ENCODE measurements at regions not wholly inside any gene's neighbourhood (a gene's known extent, or its start where the extent isn't known, plus 50 kb on each side); places are given as distances from the start of the nearest gene placed in this dataset.

DNA sequence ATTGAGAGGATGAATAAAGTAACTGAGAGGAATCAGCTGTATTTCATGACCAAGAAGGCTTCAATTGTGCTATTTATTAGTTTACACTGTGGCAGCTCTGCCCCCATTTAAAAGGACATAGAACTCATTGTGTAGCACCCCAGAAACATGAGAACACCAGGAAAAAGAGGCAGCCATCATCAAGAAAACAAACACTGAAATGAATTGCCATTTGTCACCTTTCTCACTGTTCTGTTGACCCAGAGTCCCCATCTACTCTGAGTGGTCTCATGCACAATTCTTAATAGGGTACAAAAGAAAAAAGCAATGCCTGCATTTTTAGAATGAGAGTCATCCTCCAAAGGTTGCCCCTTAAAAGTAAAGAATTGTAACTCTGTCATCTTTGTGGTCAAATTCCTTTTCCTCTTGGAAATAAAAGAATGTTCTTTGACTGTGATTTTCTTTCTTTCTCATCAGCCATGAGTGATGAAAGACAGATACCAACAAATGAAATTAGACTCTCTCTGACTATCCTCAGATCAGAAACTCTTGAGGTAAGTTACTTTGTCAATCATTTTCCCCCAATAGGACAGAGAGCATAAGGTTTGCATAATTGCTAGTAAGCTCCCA is 1941.9 kb upstream of the PIK3C3 start:
- Histone ChIP-seq H3K9ac (no peak overlapping the region), H3K27me3 (ENCODE audit: insufficient read depth, low read depth) (no peaks in the 10 kb centered on the region), H3K4me1 (ENCODE audit: low read depth, poor library complexity, severe bottlenecking) (no peaks in the 10 kb centered on the region), H3K79me2 (ENCODE audit: insufficient read depth, low read depth) (no peaks in the 10 kb centered on the region), H3K36me3 (ENCODE audit: insufficient read depth) (no peaks in the 10 kb centered on the region), H3K4me2 (no peak overlapping the region), H2AFZ (ENCODE audit: low read depth) (no peak overlapping the region), H4K20me1 (ENCODE audit: insufficient read depth) (no peaks in the 10 kb centered on the region), H3K27ac (no peak overlapping the region), H3K4me3 (IDR thresholded peaks at IDR 0.05; ENCODE audit: insufficient read depth, low read depth, low read length) (no peak overlapping the region)
- TF ChIP-seq CTCF (conservative IDR thresholded peaks at IDR 0.05; ENCODE audit: low read depth, low read length): no peak

- Histone ChIP-seq H3K9ac (no peak overlapping the region), H2AFZ (ENCODE audit: low read depth) (no peak overlapping the region), H3K4me2 (no peak overlapping the region), H3K27ac (no peak overlapping the region), H4K20me1 (ENCODE audit: insufficient read depth) (no peaks in the 10 kb centered on the region), H3K4me1 (ENCODE audit: low read depth, poor library complexity, severe bottlenecking) (no peaks in the 10 kb centered on the region), H3K79me2 (ENCODE audit: insufficient read depth, low read depth) (no peaks in the 10 kb centered on the region), H3K36me3 (ENCODE audit: insufficient read depth) (no peaks in the 10 kb centered on the region), H3K4me3 (IDR thresholded peaks at IDR 0.05; ENCODE audit: insufficient read depth, low read depth, low read length) (no peak overlapping the region), H3K27me3 (ENCODE audit: insufficient read depth, low read depth) (no peaks in the 10 kb centered on the region)
- TF ChIP-seq CTCF (conservative IDR thresholded peaks at IDR 0.05; ENCODE audit: low read depth, low read length): no peak
These were observed 1943.8 kb upstream of the PIK3C3 start for GRCh38 chr18:40011201-40011600.

DNA sequence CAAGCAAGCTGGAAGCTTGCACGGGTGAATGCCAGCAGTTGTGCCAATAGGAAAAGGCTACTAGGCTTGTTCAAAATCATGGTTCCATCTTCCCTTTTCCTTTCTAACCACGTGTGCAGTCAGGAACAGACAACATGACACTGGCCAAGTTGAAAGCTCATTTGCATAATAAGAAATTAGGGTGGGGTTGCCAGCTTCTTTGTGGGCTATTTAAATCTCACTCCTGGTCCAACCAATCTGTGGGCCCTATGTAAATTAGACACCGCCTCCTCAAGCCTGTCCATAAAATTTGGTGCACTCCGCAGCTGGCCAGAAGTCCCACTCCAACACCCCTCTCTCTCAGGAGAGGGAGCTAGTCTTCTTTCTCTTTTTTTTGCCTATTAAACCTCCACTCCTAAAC is 1948.4 kb upstream of the PIK3C3 start:
- Histone ChIP-seq H4K20me1 (ENCODE audit: insufficient read depth) (no peaks in the 10 kb centered on the region), H3K9ac (no peak overlapping the region), H3K79me2 (ENCODE audit: insufficient read depth, low read depth) (no peaks in the 10 kb centered on the region), H3K4me2 (no peak overlapping the region), H3K4me1 (ENCODE audit: low read depth, poor library complexity, severe bottlenecking) (no peaks in the 10 kb centered on the region), H2AFZ (ENCODE audit: low read depth) (no peak overlapping the region), H3K27me3 (ENCODE audit: insufficient read depth, low read depth) (no peaks in the 10 kb centered on the region), H3K4me3 (IDR thresholded peaks at IDR 0.05; ENCODE audit: insufficient read depth, low read depth, low read length) (no peak overlapping the region), H3K36me3 (ENCODE audit: insufficient read depth) (no peaks in the 10 kb centered on the region), H3K27ac (no peak overlapping the region)
- no peak for TF ChIP-seq CTCF (conservative IDR thresholded peaks at IDR 0.05; ENCODE audit: low read depth, low read length)

- Histone ChIP-seq H2AFZ (ENCODE audit: low read depth) (no peak overlapping the region), H4K20me1 (ENCODE audit: insufficient read depth) (no peaks in the 10 kb centered on the region), H3K4me2 (no peak overlapping the region), H3K79me2 (ENCODE audit: insufficient read depth, low read depth) (no peaks in the 10 kb centered on the region), H3K9ac (no peak overlapping the region), H3K4me1 (ENCODE audit: low read depth, poor library complexity, severe bottlenecking) (no peaks in the 10 kb centered on the region), H3K4me3 (IDR thresholded peaks at IDR 0.05; ENCODE audit: insufficient read depth, low read depth, low read length) (no peak overlapping the region), H3K27me3 (ENCODE audit: insufficient read depth, low read depth) (no peaks in the 10 kb centered on the region), H3K27ac (no peak overlapping the region), H3K36me3 (ENCODE audit: insufficient read depth) (no peaks in the 10 kb centered on the region)
- no peak for TF ChIP-seq CTCF (conservative IDR thresholded peaks at IDR 0.05; ENCODE audit: low read depth, low read length)
These were observed 1950.8 kb upstream of the PIK3C3 start for GRCh38 chr18:40004246-40004645.
